H1 (cell line): ENCODE measurements at regions not wholly inside any gene's neighbourhood (a gene's known extent, or its start where the extent isn't known, plus 50 kb on each side); places are given as distances from the start of the nearest gene placed in this dataset.

Experiments used
- CTCF ChIA-PET: fragments of 300-600 bp; sonication (Branson Sonifier 250); formaldehyde crosslinking; loops from one replicate; lab custom pipeline; 2021; ENCODE audit not compliant: partially characterized antibody; lab: Charles Lee
- POLR2A ChIA-PET: fragments of 300-600 bp; sonication (Branson Sonifier 250); formaldehyde crosslinking; loops from one replicate; lab custom pipeline; 2021; ENCODE audit warnings: inconsistent platforms; ENCODE audit not compliant: partially characterized antibody; lab: Charles Lee
- DNase-seq, 2 experiments: peaks; one replicate each; pipeline versions ENCODE4 v3.0.0 to v3.0.0-alpha.2; 2010 to 2022; ENCODE audit warnings: low spot score in 2 of 2, low read depth in 1 of 2, mixed read lengths in 1 of 2
- FAIRE-seq: peaks from 2 replicates; lab custom pipeline; 2011; peaks lifted over from hg19 to GRCh38; lab: Jason Lieb, UNC
- H2AFZ ChIP-seq: 2 replicates; pipeline ENCODE4 v1.8.1; 2012; ENCODE audit warnings: low read length, inconsistent platforms
- H2AK5ac ChIP-seq: 2 replicates; pipeline ENCODE4 v1.6.1; 2013; ENCODE audit warnings: low read depth, low read length
- H2BK120ac ChIP-seq: replicated peaks from 2 replicates; pipeline ENCODE3; 2013; ENCODE audit warnings: low read depth, low read length, inconsistent platforms
- H2BK12ac ChIP-seq: 2 replicates; pipeline ENCODE4 v1.6.1; 2013; ENCODE audit warnings: low read depth, low read length
- H2BK15ac ChIP-seq: 2 replicates; pipeline ENCODE4 v1.6.1; 2013; ENCODE audit warnings: low read length
- H2BK20ac ChIP-seq: 2 replicates; pipeline ENCODE4 v1.6.1; 2013; ENCODE audit warnings: low read length
- H2BK5ac ChIP-seq: 2 replicates; pipeline ENCODE4 v1.6.1; 2013; ENCODE audit warnings: low read depth, low read length
- H3K14ac ChIP-seq: 2 replicates; pipeline ENCODE4 v1.6.1; 2013; ENCODE audit warnings: inconsistent platforms; ENCODE audit not compliant: insufficient read length
- H3K18ac ChIP-seq: 2 replicates; pipeline ENCODE4 v1.6.1; 2013; ENCODE audit warnings: low read length; ENCODE audit errors: extremely low read depth
- H3K23ac ChIP-seq: 2 replicates; pipeline ENCODE4 v1.6.1; 2013; ENCODE audit warnings: inconsistent platforms; ENCODE audit not compliant: insufficient read length
- H3K23me2 ChIP-seq: 2 replicates; pipeline ENCODE4 v1.6.1; 2013; ENCODE audit warnings: low read depth, low read length
- H3K27ac ChIP-seq: 2 replicates; pipeline ENCODE4 v1.6.1; 2011; ENCODE audit warnings: low read depth, low read length, inconsistent platforms
- H3K27me3 ChIP-seq, 4 experiments: replicated peaks in 1 of 4; 1 replicate in 1 of 4; 2 replicates in 3 of 4; pipeline versions ENCODE4 v1.6.1 to v1.8.1; 2011 to 2013; ENCODE audit warnings: low read length in 3 of 4, mild to moderate bottlenecking in 3 of 4, inconsistent platforms in 2 of 4, mixed read lengths in 2 of 4, moderate library complexity in 1 of 4; ENCODE audit not compliant: control insufficient read depth in 3 of 4, insufficient read depth in 3 of 4; ENCODE audit errors: extremely low read depth in 1 of 4
- H3K36me3 ChIP-seq, 4 experiments: 2 replicates each; pipeline versions ENCODE4 v1.6.1 to v1.8.1; 2011 to 2013; ENCODE audit warnings: mild to moderate bottlenecking in 4 of 4, low read length in 3 of 4, moderate library complexity in 2 of 4, control low read depth in 1 of 4, inconsistent platforms in 1 of 4; ENCODE audit not compliant: insufficient read depth in 4 of 4, control insufficient read depth in 2 of 4
- H3K4ac ChIP-seq: replicated peaks from 2 replicates; pipeline ENCODE3; 2013; ENCODE audit warnings: low read length, low read depth, mixed read lengths, inconsistent platforms; ENCODE audit not compliant: insufficient read length
- H3K4me1 ChIP-seq, 4 experiments: replicated peaks in 1 of 4; 1 replicate in 1 of 4; 2 replicates in 3 of 4; pipeline versions ENCODE4 v1.6.1 to v1.8.1; 2011 to 2013; ENCODE audit warnings: low read length in 3 of 4, inconsistent platforms in 2 of 4, mixed read lengths in 1 of 4; ENCODE audit not compliant: insufficient read depth in 4 of 4, control insufficient read depth in 3 of 4
- H3K4me2 ChIP-seq, 2 experiments: 2 replicates each; pipeline versions ENCODE4 v1.6.1 to v1.8.1; 2011 to 2013; ENCODE audit warnings: low read depth in 2 of 2, low read length in 2 of 2, control low read depth in 1 of 2, inconsistent platforms in 1 of 2, mild to moderate bottlenecking in 1 of 2; ENCODE audit not compliant: insufficient read depth in 1 of 2
- H3K4me3 ChIP-seq, 4 experiments: fragments of 200-600, 300-600 bp in 1 of 4; sonication (generic), shearing (Covaris generic), sonication (Bioruptor Twin) in 1 of 4; 2 replicates each; pipeline versions ENCODE4 v1.5.1 to v1.8.1; 2011 to 2016; ENCODE audit warnings: low read length in 4 of 4, low read depth in 3 of 4, control low read depth in 2 of 4, inconsistent platforms in 2 of 4, mild to moderate bottlenecking in 2 of 4, mixed read lengths in 1 of 4, moderate library complexity in 1 of 4; ENCODE audit not compliant: insufficient read depth in 2 of 4; ENCODE audit errors: extremely low read depth in 1 of 4
- H3K56ac ChIP-seq: replicated peaks from 2 replicates; pipeline ENCODE3; 2013; ENCODE audit warnings: low read depth, mild to moderate bottlenecking, mixed read lengths, low read length, inconsistent platforms; ENCODE audit not compliant: insufficient read length
- H3K79me1 ChIP-seq: 2 replicates; pipeline ENCODE4 v1.6.1; 2013; ENCODE audit warnings: low read depth, low read length, control low read depth
- H3K79me2 ChIP-seq, 2 experiments: 2 replicates each; pipeline versions ENCODE4 v1.6.1 to v1.8.1; 2012 to 2013; ENCODE audit warnings: low read length in 2 of 2, mild to moderate bottlenecking in 2 of 2, inconsistent platforms in 1 of 2; ENCODE audit not compliant: insufficient read depth in 2 of 2, control insufficient read depth in 1 of 2
- H3K9ac ChIP-seq, 4 experiments: replicated peaks in 1 of 4; 1 replicate in 1 of 4; 2 replicates in 3 of 4; pipeline versions ENCODE4 v1.6.1 to v1.8.1; 2011 to 2013; ENCODE audit warnings: low read depth in 3 of 4, low read length in 3 of 4, control low read depth in 2 of 4, mild to moderate bottlenecking in 2 of 4, moderate library complexity in 2 of 4, inconsistent platforms in 1 of 4; ENCODE audit errors: extremely low read depth in 1 of 4
- H3K9me3 ChIP-seq, 2 experiments: 2 replicates each; pipeline versions ENCODE4 v1.6.1 to v1.8.1; 2012 to 2013; ENCODE audit warnings: mild to moderate bottlenecking in 2 of 2, moderate library complexity in 2 of 2, control low read depth in 1 of 2, inconsistent platforms in 1 of 2, low read depth in 1 of 2, low read length in 1 of 2, mixed read lengths in 1 of 2; ENCODE audit not compliant: insufficient read depth in 2 of 2
- H4K20me1 ChIP-seq, 2 experiments: replicated peaks in 1 of 2; 2 replicates each; pipeline versions ENCODE3 to v1.8.1; 2011 to 2013; ENCODE audit warnings: inconsistent platforms in 2 of 2, low read length in 2 of 2, mild to moderate bottlenecking in 1 of 2; ENCODE audit not compliant: insufficient read depth in 2 of 2, control insufficient read depth in 1 of 2
- H4K5ac ChIP-seq: 2 replicates; pipeline ENCODE4 v1.6.1; 2013; ENCODE audit warnings: low read length, low read depth, mixed read lengths, inconsistent platforms; ENCODE audit not compliant: insufficient read length
- H4K8ac ChIP-seq: 2 replicates; pipeline ENCODE4 v1.8.0; 2013; ENCODE audit warnings: mild to moderate bottlenecking, moderate library complexity, low read length, inconsistent platforms; ENCODE audit not compliant: insufficient read depth; ENCODE audit errors: extremely low read depth
- H4K91ac ChIP-seq: replicated peaks from 2 replicates; pipeline ENCODE3; 2013; ENCODE audit warnings: low read length, mixed read lengths, inconsistent platforms; ENCODE audit not compliant: insufficient read length
- MAFK ChIP-seq: IDR thresholded peaks from 2 replicates; pipeline ENCODE4 v1.6.1; 2012; ENCODE audit warnings: low read depth, mild to moderate bottlenecking, improper control_type of control experiment, low read length
- RAD21 ChIP-seq, 2 experiments: IDR thresholded peaks in 1 of 2; conservative IDR thresholded peaks in 1 of 2; 2 replicates each; pipeline ENCODE4 v1.6.1; 2011; ENCODE audit warnings: low read depth in 2 of 2, low read length in 2 of 2, improper control_type of control experiment in 1 of 2, inconsistent platforms in 1 of 2, mild to moderate bottlenecking in 1 of 2, moderate library complexity in 1 of 2
- SRF ChIP-seq: IDR thresholded peaks from 2 replicates; pipeline ENCODE4 v1.6.1; 2011; ENCODE audit warnings: mild to moderate bottlenecking, low read depth, low read length, moderate library complexity
- TEAD4 ChIP-seq: IDR thresholded peaks from 2 replicates; pipeline ENCODE4 v1.6.1; 2012; ENCODE audit warnings: low read depth, low read length, inconsistent platforms, mixed read lengths
- WGBS, 2 experiments: shearing (Covaris generic) in 1 of 2; methylation state at CpG; one replicate each; pipeline versions ENCODE4 v1.1.6 to v1.1.7; 2013 to 2015; ENCODE audit warnings: low lambda C conversion rate in 2 of 2, mixed read lengths in 2 of 2, inconsistent platforms in 1 of 2, low coverage in 1 of 2, missing lambda C conversion rate in 1 of 2; ENCODE audit not compliant: insufficient replicate concordance in 2 of 2, insufficient coverage in 1 of 2, insufficient read length in 1 of 2; ENCODE audit errors: extremely low coverage in 1 of 2, missing lambda C conversion rate in 1 of 2; 5-methylcytosine and 5-hydroxymethylcytosine counted together
- TF ChIP-seq, protein P1 (sequence below), 3 experiments: IDR thresholded peaks; 1 replicate in 2 of 3; 2 replicates in 1 of 3; pipeline versions ENCODE4 v1.5.1 to v1.6.1; 2011; ENCODE audit warnings: low read length in 3 of 3, mild to moderate bottlenecking in 3 of 3, inconsistent platforms in 2 of 3, low read depth in 1 of 3, moderate library complexity in 1 of 3; ENCODE audit not compliant: insufficient read depth in 1 of 3; ENCODE audit errors: control extremely low read depth in 1 of 3

DNA sequence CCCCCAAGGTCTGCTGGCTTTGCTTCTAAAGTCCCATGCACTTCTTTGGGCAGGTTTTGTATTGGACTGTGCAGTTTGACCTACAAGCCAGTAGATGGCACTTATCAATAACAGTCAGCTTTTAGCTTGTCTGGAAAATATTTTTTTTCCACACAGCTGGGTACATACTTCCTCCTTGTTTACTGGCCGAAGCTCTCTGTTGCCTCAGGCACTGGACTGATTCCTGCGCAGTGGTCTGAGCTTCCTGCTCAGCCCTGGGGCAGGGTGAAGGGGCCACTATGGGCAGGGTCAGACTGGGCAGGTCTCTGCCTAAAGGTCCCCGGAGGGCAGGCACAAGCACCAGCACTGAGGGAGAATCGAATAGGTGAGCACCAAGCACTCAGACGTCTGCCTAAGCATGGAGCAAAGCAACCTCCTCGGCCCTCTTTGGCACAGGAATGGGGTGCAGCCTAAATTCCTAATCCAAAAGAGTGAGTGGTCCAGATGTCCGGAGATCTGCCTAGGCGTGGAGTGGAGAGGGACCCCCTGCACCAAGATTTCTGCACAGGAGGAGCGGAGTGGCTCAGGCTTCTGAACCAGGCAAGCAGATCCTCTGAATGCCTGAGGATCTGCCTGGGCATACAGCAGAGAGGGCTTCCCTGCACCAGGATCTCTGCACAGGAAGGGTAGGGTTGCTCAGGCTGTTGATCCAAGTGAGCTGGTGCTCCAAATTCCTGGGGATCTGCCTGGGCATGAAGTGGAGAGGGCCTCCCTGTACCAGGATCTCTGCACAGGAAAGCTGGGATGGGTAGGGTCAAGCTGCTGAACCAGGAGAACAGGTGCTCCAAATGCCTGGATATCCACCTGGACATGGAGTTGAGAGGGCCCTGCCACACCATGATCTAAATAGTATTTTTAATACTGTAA, 105.9 kb upstream of the C11orf58 start:
- no peak overlapping the region for H3K4ac ChIP-seq
- H3K18ac ChIP-seq: 0 out of 2 replicates have a peak overlapping the region, but pooled peaks have one; percentile 57
- no peaks in the 10 kb centered on the region for H3K23me2 ChIP-seq
- H3K56ac ChIP-seq: no peak overlapping the region
- H3K9me3 ChIP-seq: peaks cover 14% of the 10 kb centered on the region in 2 experiments
- H2BK20ac ChIP-seq: peak overlapping the region; percentile 21; the same call in 1 of the 2 replicates
- no peak overlapping the region for H3K27ac ChIP-seq
- no peak overlapping the region for H3K4me3 ChIP-seq
- peak overlapping the region; percentile 49; the same call in 1 of the 2 replicates for H2BK5ac ChIP-seq
- no peak overlapping the region for H2BK12ac ChIP-seq
- ChIA-PET POLR2A (no interaction called here), CTCF (interaction anchor here (0.6 to 2.4 kb wide), 24 partner anchors 13 to 836 kb away, joined by 3 to 10 read pairs (median 4); partner anchors contain the start of gene C11orf58)
- no peaks in the 10 kb centered on the region for H4K20me1 ChIP-seq
- H4K8ac ChIP-seq: peak overlapping the region; percentile 54; the same call in 1 of the 2 replicates
- DNase-seq: peak in 1 of 2 experiments; percentile 55
- no peak overlapping the region for H4K91ac ChIP-seq
- no peak overlapping the region for H2BK120ac ChIP-seq
- H2AFZ ChIP-seq: peak overlapping the region; percentile 25
- H3K9ac ChIP-seq: no peak overlapping the region
- no peaks in the 10 kb centered on the region for H3K36me3 ChIP-seq
- H3K14ac ChIP-seq: no peak overlapping the region
- H3K79me1 ChIP-seq: no peaks in the 10 kb centered on the region
- 87% methylated on average over 9 of the region's 9 CpGs; no CpG with 5 or more reads in 1 of the 2 experiments for WGBS, 2 experiments
- TF ChIP-seq, protein P1, sequence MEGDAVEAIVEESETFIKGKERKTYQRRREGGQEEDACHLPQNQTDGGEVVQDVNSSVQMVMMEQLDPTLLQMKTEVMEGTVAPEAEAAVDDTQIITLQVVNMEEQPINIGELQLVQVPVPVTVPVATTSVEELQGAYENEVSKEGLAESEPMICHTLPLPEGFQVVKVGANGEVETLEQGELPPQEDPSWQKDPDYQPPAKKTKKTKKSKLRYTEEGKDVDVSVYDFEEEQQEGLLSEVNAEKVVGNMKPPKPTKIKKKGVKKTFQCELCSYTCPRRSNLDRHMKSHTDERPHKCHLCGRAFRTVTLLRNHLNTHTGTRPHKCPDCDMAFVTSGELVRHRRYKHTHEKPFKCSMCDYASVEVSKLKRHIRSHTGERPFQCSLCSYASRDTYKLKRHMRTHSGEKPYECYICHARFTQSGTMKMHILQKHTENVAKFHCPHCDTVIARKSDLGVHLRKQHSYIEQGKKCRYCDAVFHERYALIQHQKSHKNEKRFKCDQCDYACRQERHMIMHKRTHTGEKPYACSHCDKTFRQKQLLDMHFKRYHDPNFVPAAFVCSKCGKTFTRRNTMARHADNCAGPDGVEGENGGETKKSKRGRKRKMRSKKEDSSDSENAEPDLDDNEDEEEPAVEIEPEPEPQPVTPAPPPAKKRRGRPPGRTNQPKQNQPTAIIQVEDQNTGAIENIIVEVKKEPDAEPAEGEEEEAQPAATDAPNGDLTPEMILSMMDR (IDR thresholded peaks at IDR 0.05; ENCODE audit: control extremely low read depth in 1 of 3, insufficient read depth in 1 of 3, low read depth in 1 of 3, low read length in 3 of 3): peak in 2 of 3 experiments; percentile 22 to 57; a peak in 2 of 4 replicates
- TF ChIP-seq SRF: no peak
- TF ChIP-seq TEAD4: no peak
- peak; percentile 55 to 67 for TF ChIP-seq RAD21 (IDR thresholded peaks at IDR 0.05 in 1 of 2, conservative IDR thresholded peaks at IDR 0.05 in 1 of 2; ENCODE audit: low read depth in 2 of 2, low read length in 2 of 2)
- no peak for TF ChIP-seq MAFK
- no peak for FAIRE-seq
- H3K4me1 ChIP-seq: no peaks in the 10 kb centered on the region
- H2AK5ac ChIP-seq: no peak overlapping the region
- no peak overlapping the region for H3K23ac ChIP-seq
- H3K4me2 ChIP-seq: no peak overlapping the region
- no peaks in the 10 kb centered on the region for H3K79me2 ChIP-seq
- H2BK15ac ChIP-seq: no peak overlapping the region
- no peak overlapping the region for H4K5ac ChIP-seq
- no peaks in the 10 kb centered on the region for H3K27me3 ChIP-seq
